CD4-positive, alpha-beta T cell treated with Interleukin-17A for 4 hours (primary cell): ENCODE measurements at regions not wholly inside any gene's neighbourhood (a gene's known extent, or its start where the extent isn't known, plus 50 kb on each side); places are given as distances from the start of the nearest gene placed in this dataset.
"Not testable (repeated sequence)": the region's sequence is repeated elsewhere in the genome, so short reads cannot be mapped to it uniquely, and the experiment has no call there.

ENCODE experiments used
- DNase-seq: peaks from one replicate; pipeline ENCODE4 v3.0.0-alpha.2; 2020; ENCODE audit warnings: mixed read lengths

DNA sequence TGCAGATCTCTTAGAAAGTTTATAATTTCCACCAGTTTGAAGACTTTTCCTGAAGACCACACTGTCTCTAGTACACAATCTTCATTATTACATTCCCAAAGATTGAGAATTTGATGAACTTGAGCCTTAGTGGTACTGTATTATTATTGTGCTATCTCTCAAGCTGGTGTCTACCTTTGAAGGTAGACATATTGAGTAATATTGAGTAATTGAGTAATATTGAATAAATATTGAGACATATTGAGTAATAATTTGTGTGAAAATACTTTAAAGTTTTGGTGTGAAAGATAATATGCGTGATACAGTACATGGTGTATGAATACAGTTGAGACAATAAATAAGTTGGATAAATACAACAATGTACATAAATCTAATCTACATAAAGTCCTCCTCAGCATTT is 613.1 kb upstream of the ADGRL2 start:
- no peak for DNase-seq

DNA sequence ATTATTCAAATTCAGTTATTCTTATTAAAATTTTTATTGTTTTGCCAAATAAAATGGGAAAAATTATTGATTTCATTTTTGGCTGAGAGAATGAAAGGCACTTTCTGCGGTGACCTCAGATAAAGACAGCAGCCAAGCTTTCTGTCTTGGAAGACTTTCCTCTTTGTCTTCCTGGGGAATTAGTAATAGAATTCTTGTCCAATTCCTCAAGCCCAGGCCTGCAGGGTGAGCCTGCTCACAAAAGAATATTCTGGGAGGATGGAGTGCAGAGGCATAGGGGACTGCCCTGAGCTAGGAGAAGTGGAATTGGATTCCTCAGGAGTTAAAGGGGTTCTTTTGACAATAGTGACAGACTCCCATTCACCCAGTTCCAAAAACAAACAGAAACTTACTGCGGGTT is 614.5 kb upstream of the ADGRL2 start:
- no peak for DNase-seq

DNA sequence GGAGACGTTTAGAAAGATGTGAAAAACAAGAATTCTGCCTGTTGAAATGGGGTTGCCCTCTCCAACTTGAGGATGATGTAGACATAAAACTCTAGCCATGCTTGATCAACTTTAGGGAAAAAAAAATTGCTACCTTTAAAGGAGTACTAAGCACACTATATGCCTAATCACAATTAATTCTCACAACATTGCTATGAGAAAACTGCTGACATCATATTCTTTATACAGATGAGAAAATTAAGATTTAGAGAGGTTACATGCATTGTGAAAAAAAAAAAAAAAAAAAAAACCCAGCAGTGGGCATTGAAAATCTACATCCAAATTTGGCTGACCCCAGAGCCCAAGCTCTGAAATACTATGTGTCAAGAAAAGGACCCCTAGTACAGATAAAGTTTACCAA is 617.2 kb upstream of the ADGRL2 start:
- no peak for DNase-seq

DNA sequence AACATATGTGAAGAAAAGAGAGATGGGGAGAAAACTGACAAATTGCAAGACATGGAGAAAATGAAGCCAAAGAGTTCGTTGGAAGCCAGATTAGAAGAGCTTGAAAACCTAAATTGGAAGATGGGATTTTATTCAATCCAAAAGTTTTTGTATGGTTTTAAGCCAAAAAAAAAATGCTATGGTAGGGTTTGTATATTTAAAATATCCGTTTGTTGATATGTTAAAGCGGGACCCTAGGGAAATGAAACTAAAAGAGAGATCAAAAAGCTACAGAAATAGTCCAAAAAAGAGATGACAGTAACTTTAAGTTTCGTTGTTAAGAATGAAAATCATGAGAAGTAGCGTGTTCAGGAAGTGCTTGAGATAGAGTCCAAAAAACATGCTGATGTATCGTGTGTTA is 617.7 kb upstream of the ADGRL2 start:
- DNase-seq: no peak

DNA sequence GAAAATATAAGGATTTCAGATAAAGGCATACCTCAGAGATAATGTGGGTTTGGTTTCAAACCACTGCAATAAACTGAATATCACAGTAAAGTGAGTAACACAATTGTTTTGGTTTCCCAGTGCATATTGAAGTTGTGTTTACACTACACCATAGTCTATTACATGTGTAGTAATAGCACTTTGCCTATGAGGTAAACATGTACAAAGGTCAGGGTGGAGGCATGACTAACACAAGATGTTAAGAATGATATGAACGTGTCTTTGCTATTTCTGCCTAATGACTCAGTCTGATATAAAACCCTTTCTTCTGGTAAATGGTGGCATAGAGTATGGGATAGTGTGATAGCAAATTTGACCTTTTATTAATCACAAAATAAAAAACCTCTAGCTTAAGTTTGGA is 621.5 kb upstream of the ADGRL2 start:
- no peak for DNase-seq

DNA sequence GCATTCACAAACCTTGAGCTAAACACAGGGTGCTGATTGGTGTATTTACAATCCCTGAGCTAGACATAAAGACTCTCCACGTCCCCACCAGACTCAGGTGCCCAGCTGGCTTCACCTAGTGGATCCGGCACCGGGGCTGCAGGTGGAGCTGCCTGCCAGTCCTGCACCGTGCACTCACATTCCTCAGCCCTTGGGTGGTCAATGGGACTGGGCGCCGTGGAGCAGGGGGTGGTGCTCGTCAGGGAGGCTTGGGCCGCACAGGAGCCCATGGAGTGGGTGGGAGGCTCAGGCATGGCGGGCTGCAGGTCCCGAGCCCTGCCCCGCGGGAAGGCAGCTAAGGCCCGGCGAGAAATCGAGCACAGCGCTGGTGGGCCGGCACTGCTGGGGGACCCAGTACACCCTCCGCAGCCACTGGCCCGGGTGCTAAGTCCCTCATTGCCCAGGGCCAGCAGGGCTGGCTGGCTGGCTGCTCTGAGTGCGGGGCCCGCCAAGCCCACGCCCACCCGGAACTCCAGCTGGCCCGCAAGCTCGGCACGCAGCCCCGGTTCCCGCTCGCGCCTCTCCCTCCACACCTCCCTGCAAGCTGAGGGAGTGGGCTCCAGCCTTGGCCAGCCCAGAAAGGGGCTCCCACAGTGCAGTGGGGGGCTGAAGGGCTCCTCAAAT is 622.2 kb upstream of the ADGRL2 start:
- not testable (repeated sequence) for DNase-seq

DNA sequence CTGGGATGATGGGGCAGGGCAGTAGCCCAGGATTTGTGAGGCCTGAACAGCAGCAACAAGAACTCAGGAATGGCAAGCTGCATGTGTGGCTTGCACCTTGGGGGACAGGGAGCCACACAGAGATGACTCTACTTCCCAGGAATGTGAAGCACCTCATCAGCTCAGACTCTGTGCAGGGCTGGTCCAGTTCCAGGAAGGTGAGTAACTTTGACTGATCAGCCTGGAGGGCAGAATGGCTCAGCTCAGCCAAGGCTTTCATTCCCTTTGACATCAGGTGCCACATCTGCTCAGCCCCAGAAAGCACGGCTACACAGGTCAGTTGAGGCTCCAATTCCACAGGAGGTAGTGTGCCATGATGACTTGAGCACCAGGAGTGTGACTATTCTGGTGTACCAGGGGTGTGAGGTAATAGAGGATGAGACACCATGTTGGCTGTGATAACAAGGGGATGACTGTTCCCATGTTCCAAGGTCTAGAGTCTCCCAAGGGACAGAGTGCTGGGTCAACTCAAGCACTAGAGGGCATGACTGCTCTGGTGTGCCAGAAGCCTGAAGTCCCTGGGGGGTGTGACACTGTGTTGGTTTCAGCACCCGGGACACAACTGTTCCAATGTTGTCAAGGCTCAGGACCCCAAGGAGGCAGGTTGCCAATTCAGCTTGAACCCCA is 625.8 kb upstream of the ADGRL2 start:
- no peak for DNase-seq

DNA sequence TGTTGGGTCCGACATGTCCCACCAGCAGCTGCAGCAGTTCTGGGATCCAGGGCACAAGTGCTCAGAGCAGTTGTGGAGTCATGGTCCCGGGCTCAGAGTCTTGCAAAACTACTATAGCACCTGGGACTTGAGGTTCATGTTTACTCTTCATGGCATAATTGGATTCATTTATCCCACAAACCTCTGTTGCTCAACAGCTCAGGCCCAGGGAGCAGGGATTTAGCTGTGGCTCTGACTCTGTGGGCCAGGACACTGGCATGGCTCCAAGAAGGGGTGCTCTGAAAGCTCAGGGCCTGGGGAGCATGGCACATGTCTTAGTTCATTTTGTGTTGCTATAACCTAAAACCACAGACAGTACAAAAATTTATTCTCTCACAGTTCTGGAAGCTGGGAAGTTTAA is 626.7 kb upstream of the ADGRL2 start:
- DNase-seq: no peak

DNA sequence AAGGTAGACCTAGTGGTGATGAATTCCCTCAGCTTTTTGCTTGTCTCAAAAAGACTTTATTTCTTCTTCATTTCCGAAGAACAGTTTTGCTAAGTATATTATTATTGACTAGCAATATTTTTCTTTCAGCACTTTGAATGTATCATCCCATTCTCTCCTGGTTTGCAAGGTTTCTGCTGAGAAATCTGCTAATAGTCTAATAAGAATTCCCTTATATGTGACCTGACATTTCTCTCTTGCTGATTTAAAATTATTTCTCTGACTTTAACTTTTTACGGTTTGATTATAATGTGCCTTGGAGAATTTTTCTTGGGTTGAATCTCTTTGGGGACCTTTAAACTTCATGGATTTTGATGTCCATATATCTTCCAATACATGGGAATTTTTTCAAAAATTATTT is 628.3 kb upstream of the ADGRL2 start:
- DNase-seq: no peak

DNA sequence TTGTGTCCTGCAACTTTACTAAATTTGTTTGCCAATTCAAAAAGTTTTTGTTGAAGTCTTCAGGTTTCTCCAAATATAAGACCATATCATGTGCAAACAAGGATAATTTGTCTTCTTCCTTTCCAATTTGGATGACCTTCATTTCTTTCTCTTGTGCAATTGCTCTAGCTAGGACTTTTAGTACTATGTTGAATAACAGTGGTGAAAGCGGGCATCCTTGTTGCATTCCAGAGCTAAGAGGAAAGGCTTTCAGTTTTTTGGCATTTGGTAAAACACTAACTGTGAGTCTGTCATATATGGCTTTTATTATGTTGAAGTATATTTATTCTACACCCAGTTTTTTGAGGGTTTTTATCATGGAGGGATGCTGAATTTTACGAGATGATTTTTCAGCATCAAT is 630.0 kb upstream of the ADGRL2 start:
- DNase-seq: no peak

DNA sequence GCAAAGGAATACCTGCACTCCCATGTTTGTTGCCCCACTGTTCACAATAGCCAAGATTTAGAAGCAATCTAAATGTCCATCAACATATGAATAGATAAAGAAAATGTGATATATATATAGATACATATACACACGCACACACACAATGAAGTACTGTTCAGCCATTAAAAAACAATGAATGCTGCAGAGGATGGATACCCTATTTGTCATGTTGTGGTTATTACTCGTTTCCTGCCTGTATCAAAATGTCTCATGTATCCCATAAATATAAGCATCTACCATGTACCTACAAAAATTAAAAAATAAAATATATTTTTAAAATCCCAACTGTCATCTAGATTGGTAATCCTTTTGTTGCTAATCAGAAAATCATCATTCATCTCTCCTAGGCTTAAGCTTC is 634.8 kb upstream of the ADGRL2 start:
- no peak for DNase-seq

DNA sequence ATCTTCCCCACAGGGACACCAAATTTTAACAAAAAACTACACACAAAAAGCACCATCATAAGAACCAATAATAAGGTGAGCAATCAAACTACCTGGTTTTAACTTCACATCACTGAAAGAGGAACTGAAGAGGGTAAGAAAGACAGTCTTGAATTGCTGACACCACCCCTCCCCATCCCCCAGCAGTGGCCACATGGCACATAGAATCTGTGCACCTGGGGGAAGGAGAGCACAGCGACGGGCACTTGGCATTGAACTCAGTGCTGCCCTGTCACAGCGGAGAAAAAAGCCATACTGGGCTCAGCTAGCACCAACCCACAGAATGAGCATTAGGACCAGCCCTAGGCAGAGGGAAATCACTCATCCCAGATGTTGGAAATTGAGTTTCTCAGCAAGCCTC is 640.0 kb upstream of the ADGRL2 start:
- DNase-seq: no peak

DNA sequence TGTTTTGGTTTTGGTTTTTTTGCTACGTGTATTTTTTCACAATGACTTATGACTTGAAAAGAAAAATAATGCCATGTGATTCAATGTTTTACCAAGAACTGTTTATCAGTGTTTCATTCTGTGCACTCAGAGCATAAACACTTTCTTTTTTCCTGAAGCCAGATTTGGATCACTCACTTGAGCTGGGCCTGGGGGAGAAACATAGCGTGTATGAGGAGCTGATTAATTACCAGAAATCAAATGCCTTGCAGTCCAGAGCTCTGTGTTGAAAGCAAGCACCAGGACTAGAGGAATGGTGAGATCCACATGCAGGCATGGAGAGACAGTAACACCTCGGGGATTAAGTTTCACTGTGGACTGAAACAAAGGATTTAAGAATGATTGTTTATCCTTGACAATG is 642.1 kb upstream of the ADGRL2 start:
- DNase-seq: no peak

DNA sequence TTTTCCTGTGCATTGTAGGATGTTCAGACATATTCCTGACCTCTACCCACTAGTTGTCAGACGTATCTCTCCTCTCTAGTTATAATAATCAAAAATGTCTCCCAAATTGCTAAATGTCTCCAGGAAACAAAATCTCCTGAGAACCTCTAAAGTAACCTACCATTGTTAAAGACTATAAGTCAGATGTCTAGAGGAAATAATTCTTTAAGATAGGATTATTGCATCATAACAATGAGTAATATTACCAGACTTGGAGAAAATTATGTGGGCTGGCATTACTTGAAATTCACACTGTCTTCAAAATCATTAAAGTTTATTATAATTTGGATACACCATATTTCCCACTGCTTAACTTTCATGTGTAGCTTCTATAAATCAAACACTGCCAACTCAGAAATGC is 643.0 kb upstream of the ADGRL2 start:
- no peak for DNase-seq

DNA sequence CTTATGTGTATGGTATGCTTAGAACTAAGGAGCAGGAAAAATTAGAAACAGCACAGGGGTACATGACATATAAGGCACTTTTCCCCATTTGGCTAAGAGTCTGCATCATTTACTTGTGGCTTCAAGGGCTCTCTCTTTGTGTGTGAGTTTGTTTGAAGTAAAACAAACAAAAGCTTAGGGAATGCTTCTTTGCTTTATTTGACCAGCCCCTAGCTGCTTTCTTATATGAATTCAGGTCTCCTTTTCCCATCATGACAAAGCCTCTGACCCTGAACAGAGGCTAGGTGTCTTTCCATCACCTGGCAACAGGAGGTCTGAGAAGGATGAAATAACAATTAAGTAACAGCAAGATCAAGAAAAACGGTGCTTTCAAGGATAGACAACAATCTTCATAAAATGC is 643.8 kb upstream of the ADGRL2 start:
- DNase-seq: no peak

DNA sequence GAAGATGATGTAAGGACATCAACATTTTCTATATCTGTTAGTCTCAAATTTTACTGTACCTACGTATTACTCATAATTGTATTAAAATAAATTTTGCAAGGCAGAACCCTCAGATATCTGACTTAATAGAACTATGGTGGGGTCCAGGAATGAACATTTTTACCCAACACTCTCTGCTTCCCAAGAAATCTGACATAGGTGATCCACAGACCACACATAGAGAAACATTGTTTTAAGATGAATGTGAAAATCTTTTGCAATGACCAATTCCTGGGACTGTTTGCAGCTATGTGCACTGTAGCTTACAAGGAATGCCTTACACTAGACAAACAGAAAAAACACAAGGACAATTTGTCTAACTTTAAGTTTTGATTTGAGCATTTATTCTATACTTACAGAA is 645.6 kb upstream of the ADGRL2 start:
- no peak for DNase-seq

DNA sequence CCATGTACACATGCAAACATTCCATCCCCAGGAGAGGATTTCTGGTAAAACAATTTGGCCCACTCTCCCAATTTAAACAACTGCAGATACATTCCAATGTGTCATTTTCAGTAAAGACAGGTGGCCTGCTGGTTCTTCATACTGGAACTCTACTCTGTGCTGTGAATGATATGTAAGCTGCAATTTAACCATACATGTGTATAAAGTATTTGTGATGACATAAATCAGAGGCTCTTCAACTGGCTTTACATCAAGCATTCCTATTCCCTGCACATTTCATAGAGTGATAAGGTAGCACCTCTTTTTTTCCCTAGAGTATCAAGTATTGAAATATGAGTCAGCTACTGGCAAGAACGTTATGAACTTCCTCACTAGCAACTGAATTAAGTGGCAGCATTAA is 649.5 kb upstream of the ADGRL2 start:
- DNase-seq: no peak

DNA sequence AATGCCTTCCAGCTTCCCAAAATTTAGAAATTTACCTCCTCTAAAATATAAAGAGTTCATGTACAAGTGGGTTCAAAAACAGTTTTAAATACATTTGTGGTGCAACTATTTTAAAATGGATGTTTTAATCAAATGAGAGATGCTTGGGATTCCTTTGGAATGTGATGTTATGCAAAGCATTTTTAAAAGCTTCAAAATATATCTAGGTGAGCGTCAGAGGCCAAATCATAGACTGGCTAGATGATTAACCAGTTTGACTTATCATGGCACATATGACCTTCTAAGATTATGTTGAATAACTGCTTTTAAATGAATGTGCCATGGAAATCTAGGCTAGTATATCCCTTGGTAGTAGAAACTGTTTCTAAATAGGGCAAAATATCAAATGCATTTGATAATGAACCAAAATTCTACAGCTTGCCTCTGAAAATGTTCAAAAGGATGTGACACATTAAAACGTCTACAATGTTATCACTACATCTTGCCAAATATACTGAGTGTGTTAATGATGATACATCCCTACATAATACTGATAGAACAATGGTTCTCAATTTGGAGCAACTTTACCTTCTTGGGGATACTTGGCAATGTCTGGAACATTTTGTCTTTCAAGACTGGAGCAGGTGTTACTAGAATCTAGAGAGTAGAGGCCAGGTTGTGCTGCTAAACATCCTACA is 650.9 kb upstream of the ADGRL2 start:
- no peak for DNase-seq

DNA sequence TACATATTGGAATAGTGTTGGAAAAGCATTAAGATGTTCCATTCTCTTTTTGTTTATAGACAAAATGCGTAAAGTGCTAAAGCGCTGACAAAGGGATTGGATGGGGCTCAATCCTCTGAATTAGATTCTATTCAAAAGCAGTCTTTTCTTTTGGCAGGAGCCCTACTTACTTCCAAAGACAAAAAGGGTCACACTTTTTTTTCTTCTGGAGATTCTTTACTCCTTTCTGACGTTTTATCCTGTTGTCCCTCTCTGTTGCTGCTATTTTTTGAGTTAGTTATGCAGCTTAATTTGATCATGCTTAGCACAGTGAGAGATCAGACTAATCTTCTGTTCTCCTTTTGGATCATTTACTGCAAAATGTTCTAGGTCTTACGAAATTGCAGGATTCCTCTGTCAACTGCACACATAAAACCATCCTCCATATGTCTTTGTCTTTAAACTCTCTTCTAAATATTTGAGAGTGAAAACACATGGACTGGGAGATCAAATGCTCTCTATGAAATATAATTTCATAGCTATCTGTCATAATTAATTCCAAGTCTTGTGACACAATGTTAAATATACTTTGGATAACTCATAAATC is 656.4 kb upstream of the ADGRL2 start:
- no peak for DNase-seq

DNA sequence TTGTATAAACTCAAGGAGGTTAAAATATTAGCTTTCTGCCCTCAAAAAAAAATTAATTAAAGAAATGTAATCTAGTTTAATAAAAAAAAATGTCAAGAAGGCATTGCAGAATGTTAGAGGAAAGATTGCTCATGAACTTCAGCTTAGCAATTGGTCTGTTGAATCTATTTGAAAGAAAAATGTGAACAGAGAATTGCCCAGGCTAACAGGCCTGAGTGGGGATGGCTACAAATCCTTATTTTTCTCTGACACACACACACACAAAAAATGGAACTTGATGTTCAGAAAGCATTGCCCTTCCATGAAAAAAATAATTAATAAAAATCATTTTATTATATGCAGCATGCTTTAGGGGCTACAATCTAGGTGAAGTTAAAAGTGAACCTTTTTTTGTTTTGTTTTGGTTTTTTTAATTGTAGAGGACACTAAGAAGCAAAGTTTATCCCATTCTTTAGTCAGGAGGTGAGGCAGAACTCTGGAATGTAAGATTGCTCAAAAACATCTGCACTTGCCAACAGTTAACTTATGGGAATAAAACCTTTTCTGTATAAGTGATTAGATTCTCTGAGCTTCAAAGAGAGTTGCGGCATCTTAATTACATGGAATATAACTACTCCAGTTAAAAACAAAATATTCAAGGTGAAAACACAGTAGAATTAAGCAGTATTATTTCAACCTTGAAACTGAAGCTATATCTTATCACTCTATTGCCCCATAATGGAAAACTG is 658.5 kb upstream of the ADGRL2 start:
- DNase-seq: no peak

DNA sequence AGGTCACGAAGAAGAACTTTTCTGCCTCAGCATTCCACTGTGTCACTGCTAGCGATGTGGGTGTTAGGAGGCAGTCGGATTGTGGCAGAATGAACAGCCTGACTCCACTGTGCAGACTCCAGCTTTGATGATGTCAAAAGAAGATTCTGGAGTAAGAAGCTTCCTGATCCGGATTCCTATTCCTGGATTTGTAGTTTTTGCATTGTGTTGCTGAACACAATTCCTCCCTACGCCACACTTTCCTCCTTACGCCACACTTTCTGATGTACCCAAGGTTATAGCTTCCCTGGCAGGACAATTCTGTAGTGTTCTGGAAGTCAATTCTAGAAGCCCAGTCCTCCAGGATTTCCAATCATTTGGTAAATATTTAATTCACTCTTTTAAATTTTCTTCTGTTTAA is 665.2 kb upstream of the ADGRL2 start:
- DNase-seq: no peak

DNA sequence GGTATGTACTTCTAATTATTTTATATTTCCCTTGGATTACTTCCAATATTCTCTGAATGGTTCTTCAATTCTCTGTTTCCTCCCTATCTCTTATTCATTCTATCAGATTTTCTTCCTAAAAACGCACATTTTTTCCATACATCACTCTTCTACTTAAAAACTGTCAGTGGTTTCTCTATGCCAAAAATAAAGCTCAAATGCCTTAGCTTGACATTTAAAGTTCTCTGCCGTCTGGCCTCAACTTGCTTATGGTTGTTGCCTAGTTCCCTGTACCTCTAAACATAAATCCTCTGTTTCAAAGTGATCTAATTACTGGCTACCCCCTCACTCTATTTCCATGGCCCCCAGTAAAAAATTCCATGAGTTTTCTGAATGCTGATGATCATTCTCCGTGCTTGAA is 671.0 kb upstream of the ADGRL2 start:
- DNase-seq: no peak

DNA sequence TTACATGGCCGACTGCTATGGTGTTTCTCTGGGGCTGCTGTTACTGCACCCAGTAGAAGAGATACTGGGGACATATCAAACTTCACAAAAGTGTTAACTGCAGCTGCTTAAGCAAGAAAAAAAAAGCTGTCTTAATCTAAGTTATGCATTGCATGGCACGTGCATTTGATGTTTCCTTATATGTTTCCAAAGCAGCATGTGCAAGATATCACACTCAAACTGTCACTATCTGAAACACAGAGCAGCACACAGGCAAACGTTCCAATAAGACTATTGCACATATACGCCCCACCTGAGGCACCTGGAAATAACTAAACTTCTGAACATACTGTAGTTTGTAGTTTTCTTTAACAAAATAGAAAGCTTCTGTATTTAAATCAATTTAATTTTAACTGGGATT is 671.4 kb upstream of the ADGRL2 start:
- DNase-seq: no peak

DNA sequence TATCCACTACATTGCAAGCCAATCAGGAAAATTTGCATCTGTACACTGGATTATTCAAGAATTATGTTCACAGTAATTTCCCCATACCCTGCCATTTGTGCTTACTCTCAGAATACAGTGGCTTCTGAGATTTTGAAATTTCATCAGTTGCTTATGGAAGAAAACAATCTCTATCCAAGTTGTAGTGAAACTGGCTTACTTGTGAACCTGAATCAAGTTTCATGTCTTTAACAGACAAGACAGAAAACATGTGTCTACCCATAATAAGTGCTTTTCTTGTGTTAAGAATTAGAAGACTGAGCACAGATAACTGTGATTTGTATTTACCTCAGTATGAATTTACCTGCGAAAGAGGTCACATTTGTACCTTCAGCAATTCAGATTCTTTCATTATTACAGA is 672.7 kb upstream of the ADGRL2 start:
- DNase-seq: no peak
